ENCODE measurements at regions not wholly inside any gene's neighbourhood (a gene's known extent, or its start where the extent isn't known, plus 50 kb on each side); places are given as distances from the start of the nearest gene placed in this dataset.

DNA sequence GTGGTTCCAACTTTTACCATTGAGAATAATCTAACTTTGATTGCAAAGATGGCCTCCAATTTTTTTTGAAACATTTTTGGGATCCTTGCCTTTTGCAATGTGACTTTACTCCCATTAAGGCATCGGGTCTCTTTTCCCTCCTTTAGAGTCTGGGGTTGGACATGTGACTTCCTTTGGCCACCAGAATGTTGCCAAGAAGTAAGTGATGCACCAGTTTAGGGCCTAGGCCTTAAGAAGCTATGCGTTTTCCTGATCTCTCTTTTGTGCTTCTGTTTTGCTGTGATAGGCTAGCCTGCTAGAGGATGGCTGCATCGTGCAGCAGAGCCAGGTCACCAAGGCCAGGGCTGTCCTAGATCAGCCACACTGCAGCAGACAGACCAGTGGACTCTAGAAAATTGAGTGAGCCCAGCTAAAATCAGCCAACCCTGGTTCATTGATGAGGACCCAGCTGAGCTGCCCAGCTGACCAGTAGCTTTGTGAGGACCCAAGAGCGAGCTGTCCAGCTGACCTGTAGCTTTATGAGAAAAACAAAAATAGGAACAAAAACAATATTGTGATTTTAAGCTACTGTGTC is 594.0 kb upstream of the JAG1 start:
- DNase-seq = no peak

DNA sequence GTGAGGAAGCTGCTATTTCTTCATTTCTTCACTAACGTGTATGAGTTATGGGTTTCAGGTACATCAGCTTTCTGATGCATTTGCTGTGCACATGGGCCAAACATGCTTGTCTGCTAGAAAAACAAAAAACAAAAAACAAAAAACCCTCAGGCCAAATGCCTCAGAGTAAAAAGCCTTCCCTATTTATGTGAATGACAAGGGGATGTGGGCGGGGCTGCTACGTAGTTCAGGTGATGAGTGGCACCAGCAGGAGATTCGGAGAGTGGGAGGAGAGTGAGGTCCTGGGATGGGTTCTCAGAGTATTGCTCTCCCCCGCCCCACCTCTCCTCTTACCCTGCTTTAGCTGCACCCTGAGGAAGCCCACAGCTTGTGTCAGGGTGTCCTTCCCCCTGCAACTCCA is 596.8 kb upstream of the JAG1 start:
- DNase-seq = no peak

GRCh38 chr20:11271319-11271718 is 597.5 kb upstream of the JAG1 start:
- no peak for DNase-seq

- DNase-seq = no peak
Measured at GRCh38 chr20:11271920-11272594, 598.3 kb upstream of the JAG1 start.

DNA sequence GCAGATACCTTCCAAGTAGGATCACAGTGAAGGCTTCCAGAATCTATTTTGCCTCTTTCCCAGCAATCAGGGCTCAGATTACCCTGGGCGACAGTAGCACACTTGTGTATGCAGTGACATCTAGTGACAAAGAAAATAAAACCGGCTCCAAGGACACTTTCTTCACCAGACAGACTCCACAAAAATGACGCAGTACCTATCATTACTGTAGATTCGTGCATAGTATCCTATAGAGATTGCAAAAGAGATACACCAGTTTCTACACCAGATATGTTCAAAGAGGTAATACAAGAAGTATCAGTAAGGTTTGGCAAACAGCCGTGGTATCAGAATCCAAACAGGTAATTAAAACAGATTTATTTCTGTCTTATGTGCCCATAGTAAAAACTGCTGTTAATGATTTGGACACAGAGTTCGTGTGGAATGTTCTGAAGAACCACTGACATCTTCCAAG is 600.4 kb upstream of the JAG1 start:
- DNase-seq = peak; percentile 58 to 88

GRCh38 chr20:11275740-11276139 is 601.9 kb upstream of the JAG1 start:
- DNase-seq = no peak

GRCh38 chr20:11277170-11277569 is 603.4 kb upstream of the JAG1 start:
- DNase-seq = no peak

DNA sequence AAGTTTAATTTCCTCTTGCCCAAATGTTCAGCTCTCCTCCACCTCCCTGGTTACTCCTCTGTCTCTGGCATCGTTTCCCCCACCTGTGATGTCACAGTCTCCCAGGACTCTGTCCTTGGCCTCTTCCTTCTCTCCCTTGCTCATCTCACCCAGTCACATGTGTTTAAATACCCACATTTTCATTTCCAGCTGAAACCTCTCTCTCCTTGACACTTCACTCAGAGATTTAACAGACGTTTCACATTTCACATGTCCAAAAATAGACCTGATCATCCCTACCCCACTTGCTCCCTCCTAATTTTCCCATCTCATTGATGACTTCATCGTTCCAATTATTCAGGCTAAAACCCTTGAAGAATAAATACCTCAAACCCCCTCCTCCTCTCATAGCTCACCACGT is 604.1 kb upstream of the JAG1 start:
- DNase-seq = no peak

GRCh38 chr20:11278461-11278860 is 604.7 kb upstream of the JAG1 start:
- DNase-seq = no peak

DNA sequence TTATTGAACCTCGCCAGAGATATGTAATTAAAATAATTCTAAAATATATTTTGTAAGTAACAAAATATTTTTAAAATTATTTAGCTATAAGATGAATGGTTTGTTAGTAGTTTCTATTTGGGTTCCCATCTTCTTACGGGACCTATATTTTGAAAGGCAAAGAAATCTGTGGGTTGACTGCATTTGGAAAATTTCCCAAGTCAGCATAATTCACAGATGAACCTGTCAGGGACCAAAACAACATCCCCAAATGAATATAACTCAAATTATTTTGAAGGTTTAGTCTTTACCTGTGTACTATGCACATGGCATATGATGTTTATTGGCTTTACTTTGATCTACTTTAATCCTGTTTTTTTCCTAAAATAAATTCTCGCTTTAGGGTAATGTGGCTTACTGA is 607.4 kb upstream of the JAG1 start:
- no peak for DNase-seq

GRCh38 chr20:11281768-11282167 is 608.0 kb upstream of the JAG1 start:
- no peak for DNase-seq

- DNase-seq = no peak
Measured at GRCh38 chr20:11287126-11287525, 613.3 kb upstream of the JAG1 start.

DNA sequence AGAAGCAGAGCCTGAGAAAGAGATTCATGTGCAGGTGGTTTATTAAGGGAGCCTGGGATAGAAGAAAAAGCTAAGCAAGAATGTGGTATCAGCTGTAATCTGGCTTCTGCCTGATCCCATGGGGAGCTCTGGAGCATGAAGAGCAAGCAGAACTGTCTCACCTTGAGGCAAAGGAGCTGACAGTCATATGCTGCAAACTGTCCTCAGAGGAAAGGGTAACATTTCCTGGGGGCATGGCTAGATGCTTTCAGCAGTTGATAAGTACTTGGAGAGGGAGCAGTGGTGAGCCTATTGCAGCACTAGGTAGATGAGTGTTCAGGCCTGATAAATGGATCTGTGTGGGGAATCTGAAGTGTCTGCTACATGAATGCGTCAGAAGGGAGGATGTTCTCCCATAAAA is 621.5 kb upstream of the BTBD3 start:
- no peak for DNase-seq

GRCh38 chr20:11296951-11297350 is 620.7 kb upstream of the BTBD3 start:
- DNase-seq = no peak

DNA sequence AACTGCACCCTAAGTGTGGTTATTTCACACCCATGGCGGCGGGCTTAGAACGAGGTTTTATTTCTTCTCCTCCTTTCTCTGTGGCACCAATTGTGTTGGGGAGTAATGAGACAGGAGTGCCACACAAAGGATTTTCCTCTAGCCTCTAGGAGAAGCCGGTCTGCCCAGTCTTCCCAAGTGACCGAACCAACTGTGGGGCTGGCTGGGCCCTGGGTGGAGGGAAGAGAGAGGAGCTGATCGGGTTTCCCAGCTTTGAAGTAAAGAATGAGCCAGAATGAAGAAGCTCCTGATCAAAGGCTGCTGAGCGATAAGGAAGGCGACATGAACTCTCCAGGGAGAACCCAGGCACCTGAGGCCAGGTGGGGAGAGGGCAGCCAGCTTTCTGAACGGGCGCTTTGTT is 616.0 kb upstream of the BTBD3 start:
- DNase-seq = no peak

GRCh38 chr20:11302436-11302835 is 615.3 kb upstream of the BTBD3 start:
- DNase-seq = no peak

- no peak for DNase-seq
Measured at GRCh38 chr20:11304795-11305194, 612.9 kb upstream of the BTBD3 start.

- peak in 1 of 2 experiments; percentile 24 for DNase-seq
Measured at GRCh38 chr20:11305406-11305805, 612.3 kb upstream of the BTBD3 start.

- no peak for DNase-seq
Measured at GRCh38 chr20:11311659-11312224, 606.0 kb upstream of the BTBD3 start.

DNA sequence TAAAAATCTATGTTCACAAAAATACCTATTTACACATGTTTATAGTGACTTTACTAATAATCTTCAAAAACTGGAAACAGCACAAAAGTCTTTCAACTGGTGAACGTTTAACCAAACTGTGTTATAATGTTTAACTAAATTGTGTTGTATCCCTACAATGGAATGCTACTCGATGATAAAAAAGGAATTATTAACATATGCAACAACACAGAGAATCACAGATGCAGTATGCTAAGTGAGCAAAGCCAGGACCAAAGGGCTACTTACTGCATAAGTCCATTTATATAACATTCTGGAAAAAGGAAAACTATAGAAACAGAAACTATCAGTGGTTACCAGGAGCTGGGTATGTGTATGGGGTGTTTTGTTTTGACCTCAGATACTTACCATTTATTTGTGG is 602.2 kb upstream of the BTBD3 start:
- DNase-seq = no peak

- DNase-seq = no peak
Measured at GRCh38 chr20:11316244-11316643, 601.4 kb upstream of the BTBD3 start.

GRCh38 chr20:11320033-11320432 is 597.7 kb upstream of the BTBD3 start:
- no peak for DNase-seq

GRCh38 chr20:11323816-11324215 is 593.9 kb upstream of the BTBD3 start:
- DNase-seq = no peak

DNA sequence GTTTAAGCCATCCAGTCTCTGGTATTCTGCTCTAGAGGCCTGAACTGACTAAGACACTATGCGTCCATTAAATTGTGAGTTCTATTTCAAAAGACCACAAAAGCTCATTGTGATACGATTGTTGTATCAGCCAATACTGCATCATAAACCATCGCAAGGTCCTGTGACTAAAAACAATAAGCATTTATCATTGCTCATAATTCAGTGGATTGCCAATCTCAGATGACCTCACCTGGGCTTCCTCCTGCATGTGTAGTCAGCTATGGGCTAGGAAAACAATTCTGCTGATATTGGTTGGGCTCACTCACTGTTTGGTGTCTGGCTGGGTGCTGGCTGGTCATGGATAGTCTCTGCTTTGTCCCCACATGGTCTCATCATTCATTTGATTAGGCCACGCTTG is 592.7 kb upstream of the BTBD3 start:
- DNase-seq = no peak

- no peak for DNase-seq
Measured at GRCh38 chr20:11328839-11329238, 588.9 kb upstream of the BTBD3 start.
